Endothelial cell of umbilical vein (primary cell): ENCODE measurements at regions not wholly inside any gene's neighbourhood (a gene's known extent, or its start where the extent isn't known, plus 50 kb on each side); places are given as distances from the start of the nearest gene placed in this dataset.

ENCODE experiments used
- BruUV-seq: library from RNA; stranded (reverse); fragments of 400-500 nt; replicated peaks from 2 replicates; lab custom pipeline; 2021; lab: Mats Ljungman, UMichigan
- CTCF ChIA-PET: fragments of 300-600, 350-600 bp; sonication (Branson Sonifier 250); formaldehyde crosslinking; loops from one replicate; lab custom pipeline; 2021; ENCODE audit warnings: antibody characterized with exemption, inconsistent platforms; lab: Charles Lee
- POLR2A ChIA-PET: fragments of 300-600, 350-600 bp; sonication (Branson Sonifier 250); formaldehyde crosslinking; loops from one replicate; lab custom pipeline; 2021; ENCODE audit warnings: antibody characterized with exemption, inconsistent platforms; lab: Charles Lee
- DNase-seq: peaks from one replicate; pipeline ENCODE4 v3.0.0-alpha.2; 2011; ENCODE audit warnings: low read depth, low spot score
- FAIRE-seq: peaks from 2 replicates; lab custom pipeline; 2011; peaks lifted over from hg19 to GRCh38; lab: Jason Lieb, UNC
- H2AFZ ChIP-seq: 2 replicates; pipeline ENCODE4 v1.6.0; 2012; ENCODE audit warnings: low read depth, low read length, control low read depth, inconsistent platforms
- H3K27ac ChIP-seq: 2 replicates; pipeline ENCODE4 v1.5.1; 2011; ENCODE audit warnings: low read depth, mild to moderate bottlenecking, control low read depth, low read length, moderate library complexity; ENCODE audit not compliant: insufficient read depth
- H3K27me3 ChIP-seq, 2 experiments: 2 replicates each; pipeline versions ENCODE4 v1.6.0 to v1.6.1; 2011; ENCODE audit warnings: low read length in 2 of 2, mixed read lengths in 1 of 2; ENCODE audit not compliant: control insufficient read depth in 2 of 2, insufficient read depth in 2 of 2
- H3K36me3 ChIP-seq, 2 experiments: 2 replicates in 1 of 2; 3 replicates in 1 of 2; pipeline ENCODE4 v1.5.1; 2011; ENCODE audit warnings: low read length in 2 of 2, mild to moderate bottlenecking in 1 of 2, moderate library complexity in 1 of 2; ENCODE audit not compliant: control insufficient read depth in 2 of 2, insufficient read depth in 2 of 2; ENCODE audit errors: extremely low read depth in 1 of 2
- H3K4me1 ChIP-seq: 3 replicates; pipeline ENCODE4 v1.5.1; 2011; ENCODE audit warnings: mild to moderate bottlenecking, low read length; ENCODE audit not compliant: control insufficient read depth, insufficient read depth; ENCODE audit errors: extremely low read depth
- H3K4me2 ChIP-seq: 2 replicates; pipeline ENCODE4 v1.6.1; 2011; ENCODE audit warnings: low read length, control low read depth, mixed read lengths; ENCODE audit not compliant: insufficient read depth
- H3K4me3 ChIP-seq, 3 experiments: fragments of 200-600 bp in 1 of 3; sonication (generic), shearing (Covaris generic) in 1 of 3; replicated peaks in 1 of 3; 2 replicates each; pipeline ENCODE4 v1.5.1; 2011 to 2016; ENCODE audit warnings: control low read depth in 3 of 3, low read length in 3 of 3, mild to moderate bottlenecking in 2 of 3, inconsistent platforms in 1 of 3, low read depth in 1 of 3, moderate library complexity in 1 of 3; ENCODE audit not compliant: insufficient read depth in 1 of 3
- H3K79me2 ChIP-seq: 2 replicates; pipeline ENCODE4 v1.6.0; 2012; ENCODE audit warnings: low read length, inconsistent platforms; ENCODE audit not compliant: control insufficient read depth, insufficient read depth
- H3K9ac ChIP-seq: replicated peaks from 2 replicates; pipeline ENCODE3; 2011; ENCODE audit warnings: low read length, control low read depth; ENCODE audit not compliant: insufficient read depth; ENCODE audit errors: extremely low read depth
- H3K9me1 ChIP-seq: replicated peaks from 3 replicates; pipeline ENCODE4 v1.6.0; 2011; ENCODE audit warnings: mild to moderate bottlenecking, low read length; ENCODE audit not compliant: control insufficient read depth, insufficient read depth; ENCODE audit errors: extremely low read depth
- H3K9me3 ChIP-seq: replicated peaks from 2 replicates; pipeline ENCODE4 v1.5.1; 2012; ENCODE audit warnings: low read length, inconsistent platforms; ENCODE audit not compliant: control insufficient read depth, insufficient read depth
- H4K20me1 ChIP-seq: replicated peaks from 2 replicates; pipeline ENCODE3; 2011; ENCODE audit warnings: mild to moderate bottlenecking, low read length; ENCODE audit not compliant: control insufficient read depth, insufficient read depth; ENCODE audit errors: extremely low read depth
- EZH2 ChIP-seq: IDR thresholded peaks from 2 replicates; pipeline ENCODE4 v1.6.1; 2012; ENCODE audit warnings: borderline replicate concordance, low read depth, mild to moderate bottlenecking, moderate library complexity, low read length, inconsistent platforms; ENCODE audit not compliant: severe bottlenecking
- FOS ChIP-seq: IDR thresholded peaks from 2 replicates; pipeline ENCODE4 v1.6.1; 2011; ENCODE audit warnings: mild to moderate bottlenecking, low read length, moderate library complexity, borderline replicate concordance; ENCODE audit not compliant: insufficient read depth
- GATA2 ChIP-seq: IDR thresholded peaks from 2 replicates; pipeline ENCODE4 v1.7.0; 2011; ENCODE audit warnings: low read depth, mild to moderate bottlenecking, moderate library complexity, mixed read lengths, low read length; ENCODE audit not compliant: insufficient read length, insufficient read depth
- JUN ChIP-seq: IDR thresholded peaks from 2 replicates; pipeline ENCODE4 v1.6.1; 2011; ENCODE audit warnings: borderline replicate concordance, low read depth; ENCODE audit not compliant: insufficient read length, insufficient read depth
- MYC ChIP-seq: IDR thresholded peaks from one replicate; pipeline ENCODE4 v1.6.1; 2011; ENCODE audit warnings: mild to moderate bottlenecking, low read depth, low read length
- POLR2A ChIP-seq: IDR thresholded peaks from 2 replicates; pipeline ENCODE4 v1.6.1; 2012; ENCODE audit warnings: low read depth, mild to moderate bottlenecking, control low read depth, low read length
- POLR2AphosphoS5 ChIP-seq: IDR thresholded peaks from 2 replicates; pipeline ENCODE4 v1.6.1; 2012; ENCODE audit warnings: low read depth, mild to moderate bottlenecking, control low read depth, low read length, moderate library complexity; ENCODE audit not compliant: insufficient read depth
- dilution Hi-C: fragments of 300-500 bp; cut with MboI; formaldehyde crosslinking; loops from one replicate; pipeline ENCODE4 v1.15.0; 2019; ENCODE audit warnings: low sequenced_read_pairs; ENCODE audit not compliant: extremely low pct_ligation_motif_present
- intact Hi-C: fragments of 100-400 bp; cut with micrococcal nuclease; formaldehyde crosslinking; loops from one replicate; pipeline ENCODE4 v1.10.0; 2022
- TF ChIP-seq, protein P1 (sequence below): IDR thresholded peaks from 2 replicates; pipeline ENCODE4 v1.6.1; 2011; ENCODE audit not compliant: insufficient read depth, insufficient read length
- TF ChIP-seq, protein P2 (sequence below), 2 donors: IDR thresholded peaks; 1 replicate in 1 of 2; 2 replicates in 1 of 2; pipeline ENCODE4 v1.5.1; 2011; ENCODE audit warnings: low read length in 2 of 2, mild to moderate bottlenecking in 2 of 2, moderate library complexity in 2 of 2, control low read depth in 1 of 2, inconsistent platforms in 1 of 2, low read depth in 1 of 2; ENCODE audit not compliant: insufficient read depth in 1 of 2; ENCODE audit errors: extremely low read depth in 1 of 2

GRCh38 chr3:151567477-151567876, 106.6 kb upstream of the IGSF10 start:
- Histone ChIP-seq H2AFZ (no peak overlapping the region), H3K27me3 (no peaks in the 10 kb centered on the region), H3K9me1 (no peaks in the 10 kb centered on the region), H3K79me2 (no peaks in the 10 kb centered on the region), H4K20me1 (no peaks in the 10 kb centered on the region), H3K4me1 (no peaks in the 10 kb centered on the region), H3K27ac (no peak overlapping the region), H3K36me3 (no peaks in the 10 kb centered on the region), H3K9ac (no peak overlapping the region), H3K4me2 (no peak overlapping the region), H3K4me3 (no peak overlapping the region), H3K9me3 (no peaks in the 10 kb centered on the region)
- DNase-seq = no peak
- dilution Hi-C loops = no loop called here
- intact Hi-C loops = no loop called here
- POLR2A ChIA-PET = no interaction called here
- CTCF ChIA-PET = no interaction called here
- FAIRE-seq = no peak
- no peak for TF ChIP-seq POLR2AphosphoS5
- TF ChIP-seq, protein P1, sequence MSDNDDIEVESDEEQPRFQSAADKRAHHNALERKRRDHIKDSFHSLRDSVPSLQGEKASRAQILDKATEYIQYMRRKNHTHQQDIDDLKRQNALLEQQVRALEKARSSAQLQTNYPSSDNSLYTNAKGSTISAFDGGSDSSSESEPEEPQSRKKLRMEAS = no peak
- no peak for TF ChIP-seq EZH2
- no peak for TF ChIP-seq FOS
- TF ChIP-seq JUN = no peak
- TF ChIP-seq MYC = no peak
- TF ChIP-seq GATA2 = no peak
- TF ChIP-seq, protein P2, sequence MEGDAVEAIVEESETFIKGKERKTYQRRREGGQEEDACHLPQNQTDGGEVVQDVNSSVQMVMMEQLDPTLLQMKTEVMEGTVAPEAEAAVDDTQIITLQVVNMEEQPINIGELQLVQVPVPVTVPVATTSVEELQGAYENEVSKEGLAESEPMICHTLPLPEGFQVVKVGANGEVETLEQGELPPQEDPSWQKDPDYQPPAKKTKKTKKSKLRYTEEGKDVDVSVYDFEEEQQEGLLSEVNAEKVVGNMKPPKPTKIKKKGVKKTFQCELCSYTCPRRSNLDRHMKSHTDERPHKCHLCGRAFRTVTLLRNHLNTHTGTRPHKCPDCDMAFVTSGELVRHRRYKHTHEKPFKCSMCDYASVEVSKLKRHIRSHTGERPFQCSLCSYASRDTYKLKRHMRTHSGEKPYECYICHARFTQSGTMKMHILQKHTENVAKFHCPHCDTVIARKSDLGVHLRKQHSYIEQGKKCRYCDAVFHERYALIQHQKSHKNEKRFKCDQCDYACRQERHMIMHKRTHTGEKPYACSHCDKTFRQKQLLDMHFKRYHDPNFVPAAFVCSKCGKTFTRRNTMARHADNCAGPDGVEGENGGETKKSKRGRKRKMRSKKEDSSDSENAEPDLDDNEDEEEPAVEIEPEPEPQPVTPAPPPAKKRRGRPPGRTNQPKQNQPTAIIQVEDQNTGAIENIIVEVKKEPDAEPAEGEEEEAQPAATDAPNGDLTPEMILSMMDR (IDR thresholded peaks at IDR 0.05; ENCODE audit: extremely low read depth in 1 of 2, insufficient read depth in 1 of 2, low read depth in 1 of 2, low read length in 2 of 2) = no peak
- TF ChIP-seq POLR2A = no peak
- BruUV-seq = no TSS peak
